Stomach (tissue), 8 donors: ENCODE measurements at regions not wholly inside any gene's neighbourhood (a gene's known extent, or its start where the extent isn't known, plus 50 kb on each side); places are given as distances from the start of the nearest gene placed in this dataset.
A peak's percentile ranks its signal among the peaks of the same experiment; 100 is the strongest.
"Not testable (repeated sequence)": the region's sequence is repeated elsewhere in the genome, so short reads cannot be mapped to it uniquely, and the experiment has no call there.

Experiments used
- DNase-seq, 2 donors: peaks; one replicate each; pipeline versions ENCODE4 v3.0.0 to v3.0.0-alpha.2; 2013 to 2019
- H3K27ac ChIP-seq, 5 donors: fragments of 200-600 bp in 4 of 5; sonication (generic) in 4 of 5; one replicate each; pipeline ENCODE4 v1.5.1; 2013 to 2019; ENCODE audit warnings: mild to moderate bottlenecking in 1 of 5, moderate library complexity in 1 of 5
- H3K27me3 ChIP-seq, 3 donors: fragments of 200-600 bp; sonication (generic); one replicate each; pipeline ENCODE4 v1.5.1; 2017 to 2019; ENCODE audit warnings: mixed run types in 1 of 3
- H3K36me3 ChIP-seq, 4 donors: fragments of 200-600 bp; sonication (generic); 1 replicate in 3 of 4; 2 replicates in 1 of 4; pipeline ENCODE4 v1.5.1; 2016 to 2019
- H3K4me1 ChIP-seq, 4 donors: fragments of 200-600 bp; sonication (generic); one replicate each; pipeline ENCODE4 v1.5.1; 2016 to 2019
- H3K4me3 ChIP-seq, 4 donors: fragments of 200-600 bp; sonication (generic) in 3 of 4; one replicate each; pipeline ENCODE4 v1.5.1; 2016 to 2019; ENCODE audit warnings: mild to moderate bottlenecking in 1 of 4
- H3K9me3 ChIP-seq, 4 donors: fragments of 200-600 bp; sonication (generic); one replicate each; pipeline ENCODE4 v1.5.1; 2016 to 2019
- CTCF ChIP-seq, 7 experiments: fragments of 450-650 bp in 4 of 7; fragments of 200-600 bp in 3 of 7; sonication (generic) in 3 of 7; IDR thresholded peaks; one replicate each; pipeline ENCODE4 v1.5.1; 2016 to 2019; ENCODE audit warnings: antibody characterized with exemption in 7 of 7, control low read depth in 2 of 7, mild to moderate bottlenecking in 1 of 7
- EP300 ChIP-seq: sonication (generic); formaldehyde crosslinking; IDR thresholded peaks from one replicate; pipeline ENCODE4 v1.6.1; 2017; ENCODE audit warnings: antibody characterized with exemption
- POLR2A ChIP-seq, 4 donors: fragments of 450-650 bp; IDR thresholded peaks; one replicate each; pipeline ENCODE4 v1.6.1; 2016; ENCODE audit warnings: antibody characterized with exemption in 4 of 4, control low read depth in 2 of 4, mild to moderate bottlenecking in 1 of 4, moderate library complexity in 1 of 4
- POLR2AphosphoS5 ChIP-seq, 3 donors: sonication (generic); formaldehyde crosslinking; IDR thresholded peaks; one replicate each; pipeline ENCODE4 v1.6.1; 2016; ENCODE audit warnings: antibody characterized with exemption in 3 of 3
- WGBS, 5 donors: extraction: QIAGEN DNeasy Blood & Tissue Kit in 3 of 5; methylation state at CpG; one replicate each; pipeline versions ENCODE4 v1.1.5 to v1.1.7; 2013 to 2018; 5-methylcytosine and 5-hydroxymethylcytosine counted together
- intact Hi-C: fragments of 100-400 bp; cut with DNase I; formaldehyde crosslinking; loops from one replicate; pipeline ENCODE4 v1.15.1; 2023; ENCODE audit warnings: low total_unique reads
- donor health status: healthy with polysubstance abuse.
- donor health status: Bipolar disorder and iron deficiency.
- donor health status: healthy.

GRCh38 chrX:1093121-1093520 lies 119.3 kb downstream of the CRLF2 start:
- Histone ChIP-seq H3K27ac (no peak overlapping the region), H3K4me1 (no peaks in the 10 kb centered on the region), H3K36me3 (no peaks in the 10 kb centered on the region), H3K9me3 (peaks cover 17 to 63% (median 24%) of the 10 kb centered on the region in 4 donors), H3K4me3 (no peak overlapping the region), H3K27me3 (no peaks in the 10 kb centered on the region)
- peak in 1 of 2 donors; percentile 6 for DNase-seq
- no peak for TF ChIP-seq POLR2A (IDR thresholded peaks at IDR 0.05)
- no peak for TF ChIP-seq POLR2AphosphoS5 (IDR thresholded peaks at IDR 0.05)
- intact Hi-C loops = no loop called here
- 40 to 65% (median 54%) methylated on average over 14 of the region's 14 CpGs for WGBS, 5 donors

DNA sequence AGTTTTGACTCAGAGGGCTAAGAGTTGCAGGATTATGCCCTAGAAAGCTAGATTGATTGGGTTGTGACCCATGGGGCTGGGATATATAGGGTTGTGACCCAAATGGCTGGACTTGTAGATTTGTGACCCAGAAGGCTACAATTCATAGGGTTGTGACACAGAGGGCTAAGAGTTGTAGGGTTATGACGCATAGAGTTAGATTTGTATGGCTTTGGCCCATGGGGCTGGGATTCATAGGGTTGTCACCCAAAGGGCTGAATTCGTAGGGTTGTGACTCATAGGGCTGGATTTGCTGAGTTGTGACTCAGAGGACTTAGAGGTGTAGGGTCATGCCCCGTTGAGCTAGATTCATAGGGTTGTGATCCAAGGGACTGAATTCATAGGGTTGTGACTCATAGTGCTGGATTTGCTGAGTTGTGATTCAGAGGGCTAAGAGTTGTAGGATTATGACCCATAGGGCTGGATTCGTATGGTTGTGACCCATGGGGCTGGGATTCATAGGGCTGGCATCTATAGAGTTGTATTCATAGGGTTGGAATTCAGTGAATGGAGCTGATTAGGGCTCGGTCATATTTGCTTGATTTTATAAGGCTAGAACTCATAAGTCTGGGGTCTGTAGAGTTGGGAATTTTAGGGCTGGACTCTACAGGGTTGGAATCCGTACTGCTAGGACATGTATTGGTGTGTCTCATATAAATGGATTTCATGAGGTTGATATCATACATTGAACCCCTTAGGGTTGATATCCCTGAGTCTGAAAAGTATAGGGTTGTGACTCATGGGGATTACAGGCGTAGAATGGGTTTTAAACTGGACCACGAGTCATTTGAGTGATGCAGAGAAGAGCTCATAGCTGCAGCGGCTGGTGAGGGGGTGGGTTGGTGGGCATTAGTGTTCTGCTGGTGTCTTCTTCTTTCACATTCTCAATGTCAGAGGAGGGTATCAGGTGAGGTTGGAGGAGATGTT lies 125.7 kb downstream of the CRLF2 start:
- intact Hi-C loops = no loop called here
- DNase-seq = no peak
- 58 to 66% (median 63%) methylated on average over 9 of the region's 9 CpGs for WGBS, 5 donors
- no peak overlapping the region for H3K4me3 ChIP-seq
- TF ChIP-seq CTCF (IDR thresholded peaks at IDR 0.05) = no peak
- TF ChIP-seq POLR2AphosphoS5 (IDR thresholded peaks at IDR 0.05) = no peak
- no peak for TF ChIP-seq EP300
- no peak for TF ChIP-seq POLR2A (IDR thresholded peaks at IDR 0.05)
- no peaks in the 10 kb centered on the region for H3K4me1 ChIP-seq
- peaks cover 0 to 3% (median 0%) of the 10 kb centered on the region in 3 donors for H3K27me3 ChIP-seq
- no peaks in the 10 kb centered on the region for H3K36me3 ChIP-seq
- H3K27ac ChIP-seq = no peak overlapping the region
- peaks cover 7 to 50% (median 33%) of the 10 kb centered on the region in 4 donors for H3K9me3 ChIP-seq

GRCh38 chrX:1085871-1086270 lies 126.6 kb downstream of the CRLF2 start:
- H3K36me3 ChIP-seq, intact Hi-C loops, DNase-seq, H3K27me3 ChIP-seq, H3K4me3 ChIP-seq, H3K27ac ChIP-seq, H3K4me1 ChIP-seq: not testable (repeated sequence)
- WGBS, 5 donors = 71 to 86% (median 77%) methylated on average over 2 of the region's 2 CpGs
- H3K9me3 ChIP-seq = peaks cover 7 to 48% (median 33%) of the 10 kb centered on the region in 4 donors

- Histone ChIP-seq H3K27me3 (peaks cover 0 to 3% (median 0%) of the 10 kb centered on the region in 3 donors), H3K4me1 (no peaks in the 10 kb centered on the region), H3K4me3 (no peak overlapping the region), H3K27ac (no peak overlapping the region), H3K36me3 (no peaks in the 10 kb centered on the region), H3K9me3 (peaks cover 7 to 50% (median 33%) of the 10 kb centered on the region in 4 donors)
- TF ChIP-seq POLR2A (IDR thresholded peaks at IDR 0.05) (no peak), EP300 (no peak), POLR2AphosphoS5 (IDR thresholded peaks at IDR 0.05) (no peak), CTCF (IDR thresholded peaks at IDR 0.05) (no peak)
- intact Hi-C loops = no loop called here
- DNase-seq = no peak
- WGBS, 5 donors = 71 to 75% (median 74%) methylated on average over 6 of the region's 6 CpGs
Observed at GRCh38 chrX:1084689-1085088, 127.8 kb downstream of the CRLF2 start.

DNA sequence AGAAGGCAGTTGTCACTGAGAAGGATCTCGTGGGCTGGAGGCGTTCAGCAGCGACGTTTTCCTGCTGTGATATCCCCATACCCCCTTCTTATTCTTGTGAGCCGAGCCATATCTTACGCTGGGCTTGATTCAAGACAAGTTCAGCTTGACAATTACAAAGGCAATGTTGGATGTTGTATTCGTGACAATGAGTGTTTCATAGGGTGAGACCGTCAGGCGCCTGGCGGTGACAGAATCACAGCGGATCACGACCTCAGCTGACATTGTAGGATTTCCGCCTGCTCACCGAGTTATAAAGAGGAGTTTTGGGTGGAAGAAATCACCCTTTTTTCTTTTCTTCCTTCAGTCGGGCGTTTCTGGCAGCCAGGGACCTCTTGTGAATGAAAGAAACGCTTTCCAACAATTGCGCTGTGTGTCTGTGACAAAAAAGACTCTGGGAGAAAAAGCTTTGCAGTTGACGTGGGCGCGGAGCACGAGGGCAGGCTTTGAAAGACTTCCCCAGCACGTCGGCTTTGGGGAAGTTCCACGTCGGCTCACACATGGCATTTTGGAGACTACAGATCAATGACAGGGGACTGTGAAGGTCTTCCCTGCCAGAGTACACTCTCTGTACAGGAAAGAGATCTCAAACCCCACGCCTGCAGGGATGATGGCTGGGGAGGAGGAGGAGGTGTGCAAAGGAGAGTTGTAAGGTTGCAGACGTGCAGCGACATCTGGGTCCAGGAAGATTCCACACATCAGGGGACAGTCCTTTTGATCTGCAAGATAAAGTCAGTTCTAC lies 135.4 kb downstream of the CRLF2 start:
- Histone ChIP-seq H3K4me1 (no peaks in the 10 kb centered on the region), H3K27me3 (no peaks in the 10 kb centered on the region), H3K27ac (no peak overlapping the region), H3K9me3 (peaks cover under 1 to 42% (median 18%) of the 10 kb centered on the region in 4 donors), H3K36me3 (no peaks in the 10 kb centered on the region), H3K4me3 (no peak overlapping the region)
- TF ChIP-seq POLR2AphosphoS5 (IDR thresholded peaks at IDR 0.05) (no peak), POLR2A (IDR thresholded peaks at IDR 0.05) (no peak), CTCF (IDR thresholded peaks at IDR 0.05) (no peak), EP300 (no peak)
- intact Hi-C loops = no loop called here
- DNase-seq = no peak
- 53 to 69% (median 61%) methylated on average over 29 of the region's 29 CpGs for WGBS, 5 donors
